ENCODE measurements at regions not wholly inside any gene's neighbourhood (a gene's known extent, or its start where the extent isn't known, plus 50 kb on each side); places are given as distances from the start of the nearest gene placed in this dataset.
"Not testable (repeated sequence)": the region's sequence is repeated elsewhere in the genome, so short reads cannot be mapped to it uniquely, and the experiment has no call there.

DNA sequence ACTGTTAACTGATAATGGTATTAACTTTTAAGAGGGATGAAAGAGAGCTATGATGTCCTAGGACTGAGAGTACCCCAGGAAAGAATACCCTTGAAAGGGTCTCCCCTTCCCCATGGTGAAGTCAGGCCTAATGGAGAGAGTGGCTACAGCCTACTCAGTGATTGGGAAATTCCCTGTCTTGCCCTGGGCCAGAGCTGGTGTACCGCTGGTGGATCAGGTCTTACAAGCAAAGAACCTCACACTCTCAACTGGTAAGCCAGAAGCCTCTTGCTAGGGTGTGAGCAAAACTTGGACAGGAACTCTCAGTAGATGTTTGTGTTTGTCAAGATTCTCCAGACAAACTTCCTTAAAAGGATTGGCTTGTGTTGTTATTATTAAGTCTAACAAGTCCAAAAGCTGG lies 600.9 kb downstream of the TRIML1 start:
- TF ChIP-seq, protein P1, sequence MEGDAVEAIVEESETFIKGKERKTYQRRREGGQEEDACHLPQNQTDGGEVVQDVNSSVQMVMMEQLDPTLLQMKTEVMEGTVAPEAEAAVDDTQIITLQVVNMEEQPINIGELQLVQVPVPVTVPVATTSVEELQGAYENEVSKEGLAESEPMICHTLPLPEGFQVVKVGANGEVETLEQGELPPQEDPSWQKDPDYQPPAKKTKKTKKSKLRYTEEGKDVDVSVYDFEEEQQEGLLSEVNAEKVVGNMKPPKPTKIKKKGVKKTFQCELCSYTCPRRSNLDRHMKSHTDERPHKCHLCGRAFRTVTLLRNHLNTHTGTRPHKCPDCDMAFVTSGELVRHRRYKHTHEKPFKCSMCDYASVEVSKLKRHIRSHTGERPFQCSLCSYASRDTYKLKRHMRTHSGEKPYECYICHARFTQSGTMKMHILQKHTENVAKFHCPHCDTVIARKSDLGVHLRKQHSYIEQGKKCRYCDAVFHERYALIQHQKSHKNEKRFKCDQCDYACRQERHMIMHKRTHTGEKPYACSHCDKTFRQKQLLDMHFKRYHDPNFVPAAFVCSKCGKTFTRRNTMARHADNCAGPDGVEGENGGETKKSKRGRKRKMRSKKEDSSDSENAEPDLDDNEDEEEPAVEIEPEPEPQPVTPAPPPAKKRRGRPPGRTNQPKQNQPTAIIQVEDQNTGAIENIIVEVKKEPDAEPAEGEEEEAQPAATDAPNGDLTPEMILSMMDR (IDR thresholded peaks at IDR 0.05; ENCODE audit: low read depth, low read length, poor library complexity, severe bottlenecking), result not testable (repeated sequence)
- TF ChIP-seq EZH2phosphoT487 (IDR thresholded peaks at IDR 0.05; ENCODE audit: borderline replicate concordance, low read length), result not testable (repeated sequence)

Measured in DOHH2 (cell line).